ENCODE measurements at regions not wholly inside any gene's neighbourhood (a gene's known extent, or its start where the extent isn't known, plus 50 kb on each side); places are given as distances from the start of the nearest gene placed in this dataset.

DNA sequence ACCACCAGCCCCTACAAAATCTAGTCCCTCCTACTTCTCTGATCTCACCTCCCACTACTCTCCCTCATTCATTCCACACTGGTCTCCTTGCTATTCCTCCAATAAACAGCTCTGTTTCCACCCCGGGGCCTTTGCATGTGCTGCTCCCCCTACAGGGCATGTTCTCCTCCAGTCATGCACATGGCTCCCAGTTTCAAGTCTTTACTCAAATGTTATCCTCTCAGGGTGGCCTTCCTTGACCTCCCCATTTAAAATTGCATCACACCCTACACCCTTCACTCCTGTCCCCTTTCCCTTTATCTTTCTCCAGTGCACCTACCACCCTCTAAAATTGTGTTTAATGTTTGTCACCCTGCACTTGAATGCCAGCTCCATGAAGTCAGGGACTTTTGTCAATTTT lies 174.5 kb downstream of the MRPL14 start:
- peaks cover 14 to 21% of the 10 kb centered on the region in 2 donors for H3K4me1 ChIP-seq
- in situ Hi-C loops (cut with MboI; ENCODE audit: low sequenced_read_pairs in 4 of 4) (loop anchor here in 1 of 4 donors (10.0 kb wide), 1 partner anchor 188 kb away; no protein-coding TSS in a partner anchor), intact Hi-C loops (cut with DNase I; ENCODE audit: low total_unique reads) (loop anchor here (1.0 to 5.0 kb wide), 5 partner anchors 96 to 284 kb away; partner anchors contain the start of gene VEGFA)
- no peaks in the 10 kb centered on the region for H3K36me3 ChIP-seq
- no peaks in the 10 kb centered on the region for H3K9me3 ChIP-seq
- TF ChIP-seq, protein P1, sequence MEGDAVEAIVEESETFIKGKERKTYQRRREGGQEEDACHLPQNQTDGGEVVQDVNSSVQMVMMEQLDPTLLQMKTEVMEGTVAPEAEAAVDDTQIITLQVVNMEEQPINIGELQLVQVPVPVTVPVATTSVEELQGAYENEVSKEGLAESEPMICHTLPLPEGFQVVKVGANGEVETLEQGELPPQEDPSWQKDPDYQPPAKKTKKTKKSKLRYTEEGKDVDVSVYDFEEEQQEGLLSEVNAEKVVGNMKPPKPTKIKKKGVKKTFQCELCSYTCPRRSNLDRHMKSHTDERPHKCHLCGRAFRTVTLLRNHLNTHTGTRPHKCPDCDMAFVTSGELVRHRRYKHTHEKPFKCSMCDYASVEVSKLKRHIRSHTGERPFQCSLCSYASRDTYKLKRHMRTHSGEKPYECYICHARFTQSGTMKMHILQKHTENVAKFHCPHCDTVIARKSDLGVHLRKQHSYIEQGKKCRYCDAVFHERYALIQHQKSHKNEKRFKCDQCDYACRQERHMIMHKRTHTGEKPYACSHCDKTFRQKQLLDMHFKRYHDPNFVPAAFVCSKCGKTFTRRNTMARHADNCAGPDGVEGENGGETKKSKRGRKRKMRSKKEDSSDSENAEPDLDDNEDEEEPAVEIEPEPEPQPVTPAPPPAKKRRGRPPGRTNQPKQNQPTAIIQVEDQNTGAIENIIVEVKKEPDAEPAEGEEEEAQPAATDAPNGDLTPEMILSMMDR (IDR thresholded peaks at IDR 0.05 in 4 of 5, conservative IDR thresholded peaks at IDR 0.05 in 1 of 5) = peak in 1 of 5 experiments; percentile 17
- no peak for TF ChIP-seq POLR2A (IDR thresholded peaks at IDR 0.05)
- ATAC-seq (no peak), DNase-seq (peak in 1 of 2 donors; percentile 42)
- H3K4me3 ChIP-seq = no peak overlapping the region
- no peaks in the 10 kb centered on the region for H3K27me3 ChIP-seq
- H3K27ac ChIP-seq = peak overlapping the region; percentile 85 to 97 (median 88)

DNA sequence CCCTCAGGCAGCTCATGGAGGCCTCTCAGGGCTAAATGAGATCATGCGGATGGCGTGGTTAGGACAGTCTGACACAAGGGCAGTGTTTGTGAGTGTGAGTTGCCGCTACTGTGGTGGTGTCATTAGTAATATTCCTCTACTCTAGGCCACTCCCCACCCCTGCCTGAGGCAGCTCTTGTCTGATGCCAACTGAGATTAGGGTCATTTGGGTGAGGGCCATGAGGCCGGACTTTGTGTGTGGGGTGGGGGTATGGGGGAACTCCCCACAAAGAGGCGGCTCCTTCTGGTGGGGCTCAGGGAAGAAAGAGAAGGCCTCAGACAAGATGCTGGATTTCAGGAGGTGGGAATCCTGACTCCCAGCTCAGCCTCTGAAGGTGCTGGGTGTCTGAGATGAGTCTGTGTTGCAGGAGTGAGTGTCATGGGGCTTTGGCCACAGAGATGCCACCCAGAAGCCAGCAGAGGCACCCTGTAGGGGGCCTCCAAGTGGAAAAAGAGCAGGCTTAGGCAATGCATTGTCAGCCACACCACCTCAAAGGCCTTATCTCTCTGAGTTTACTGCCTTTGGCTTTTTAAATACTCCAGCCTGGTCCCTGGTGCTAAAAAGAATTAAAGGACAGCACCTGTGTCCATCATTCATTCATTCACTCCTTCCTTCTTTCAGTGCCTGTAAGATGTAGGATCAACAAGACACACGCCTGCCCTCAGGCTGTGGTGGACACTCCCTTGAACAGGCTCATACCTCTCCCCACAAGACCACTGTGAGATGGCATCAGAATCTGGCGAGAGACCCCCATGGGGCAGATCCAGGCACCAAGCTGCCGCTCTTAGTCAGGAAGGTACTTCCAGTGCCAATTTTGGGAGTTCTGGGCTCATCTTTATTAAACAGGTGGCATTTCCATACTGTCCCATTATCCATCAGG lies 175.2 kb downstream of the MRPL14 start:
- Histone ChIP-seq H3K4me1 (peaks cover 14 to 21% of the 10 kb centered on the region in 2 donors), H3K36me3 (no peaks in the 10 kb centered on the region), H3K27ac (peak overlapping the region; percentile 85 to 97 (median 88)), H3K27me3 (no peaks in the 10 kb centered on the region), H3K4me3 (no peak overlapping the region), H3K9me3 (no peaks in the 10 kb centered on the region)
- intact Hi-C loops (cut with DNase I; ENCODE audit: low total_unique reads) = loop anchor here (2.0 to 5.0 kb wide), 4 partner anchors 95 to 283 kb away; no protein-coding TSS in a partner anchor
- DNase-seq (no peak), ATAC-seq (no peak)
- in situ Hi-C loops (cut with MboI; ENCODE audit: low sequenced_read_pairs in 4 of 4) = loop anchor here in 1 of 4 donors (10.0 kb wide), 1 partner anchor 187 kb away; no protein-coding TSS in a partner anchor
- TF ChIP-seq, protein P1 (IDR thresholded peaks at IDR 0.05 in 4 of 5, conservative IDR thresholded peaks at IDR 0.05 in 1 of 5) = no peak
- no peak for TF ChIP-seq POLR2A (IDR thresholded peaks at IDR 0.05)

DNA sequence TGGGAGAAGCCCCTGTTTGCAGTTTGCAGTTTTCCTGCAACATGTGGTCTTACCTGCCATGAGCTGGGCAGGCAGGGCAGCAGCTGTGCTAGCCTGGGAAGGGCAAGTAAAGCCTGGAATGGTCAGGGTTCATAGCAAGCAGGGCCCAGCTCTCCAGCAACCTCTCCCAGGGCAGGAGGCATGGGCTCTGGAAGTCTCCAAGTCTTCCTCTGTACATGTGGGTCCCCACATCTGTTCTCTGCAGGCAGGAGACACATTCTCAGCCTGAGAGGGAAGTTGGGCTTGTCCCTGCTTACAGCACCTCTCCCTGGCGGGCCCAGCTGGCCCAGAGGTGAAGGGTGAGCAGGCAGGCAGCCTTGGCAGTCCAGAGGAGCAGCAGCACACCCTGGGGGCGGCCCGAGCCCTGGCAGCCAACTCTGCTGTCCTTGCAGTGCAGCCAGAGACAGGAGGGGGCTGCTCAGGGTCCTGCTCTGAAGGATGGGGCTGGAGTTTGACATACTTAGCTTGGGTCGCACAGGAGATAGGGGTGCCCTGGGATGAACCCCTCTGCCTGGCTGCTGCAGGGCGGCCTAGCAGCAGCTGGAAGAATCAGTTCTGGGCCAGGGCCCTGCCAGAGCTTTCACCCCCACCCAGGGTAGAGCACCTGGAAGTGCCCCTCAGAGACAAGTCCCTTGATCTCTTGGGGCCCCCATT lies 176.0 kb downstream of the MRPL14 start:
- no peak for TF ChIP-seq POLR2A (IDR thresholded peaks at IDR 0.05)
- TF ChIP-seq, protein P1 (IDR thresholded peaks at IDR 0.05 in 4 of 5, conservative IDR thresholded peaks at IDR 0.05 in 1 of 5) = peak; percentile 31 to 64 (median 46)
- intact Hi-C loops (cut with DNase I; ENCODE audit: low total_unique reads) (loop anchor here (5.0 kb wide), 1 partner anchor 154 kb away; no protein-coding TSS in a partner anchor), in situ Hi-C loops (cut with MboI; ENCODE audit: low sequenced_read_pairs in 4 of 4) (loop anchor here in 1 of 4 donors (10.0 kb wide), 1 partner anchor 186 kb away; no protein-coding TSS in a partner anchor)
- DNase-seq (peak in 1 of 2 donors; percentile 64), ATAC-seq (no peak)
- H3K36me3 ChIP-seq = no peaks in the 10 kb centered on the region
- H3K27me3 ChIP-seq = no peaks in the 10 kb centered on the region
- peak overlapping the region; percentile 85 to 97 (median 88) for H3K27ac ChIP-seq
- H3K9me3 ChIP-seq = no peaks in the 10 kb centered on the region
- H3K4me1 ChIP-seq = peaks cover 14 to 21% of the 10 kb centered on the region in 2 donors
- H3K4me3 ChIP-seq = no peak overlapping the region

DNA sequence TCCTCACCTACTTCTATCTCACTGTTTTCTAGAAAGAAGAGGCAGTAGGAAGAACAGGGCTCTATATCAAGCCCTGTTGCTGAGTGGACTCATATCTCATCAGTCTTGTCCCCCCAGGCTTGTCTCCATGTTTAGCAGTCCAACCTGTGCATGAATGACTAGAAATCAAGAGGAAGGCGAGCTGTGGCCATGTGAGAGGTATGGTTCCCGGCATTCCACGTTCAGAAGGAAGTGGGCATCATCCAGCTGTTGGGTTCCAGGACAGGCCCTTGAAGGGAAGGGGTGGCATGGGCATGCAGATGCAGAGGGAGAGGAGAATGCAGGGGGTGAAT lies 176.6 kb downstream of the MRPL14 start:
- TF ChIP-seq POLR2A (IDR thresholded peaks at IDR 0.05) = no peak
- TF ChIP-seq, protein P1 (IDR thresholded peaks at IDR 0.05 in 4 of 5, conservative IDR thresholded peaks at IDR 0.05 in 1 of 5) = no peak
- H3K9me3 ChIP-seq = no peaks in the 10 kb centered on the region
- intact Hi-C loops (cut with DNase I; ENCODE audit: low total_unique reads) = loop anchor here (5.0 kb wide), 1 partner anchor 153 kb away; no protein-coding TSS in a partner anchor
- no peaks in the 10 kb centered on the region for H3K27me3 ChIP-seq
- DNase-seq (no peak), ATAC-seq (no peak)
- peak overlapping the region in 1 of 4 donors; percentile 86 for H3K27ac ChIP-seq
- H3K36me3 ChIP-seq = no peaks in the 10 kb centered on the region
- in situ Hi-C loops (cut with MboI; ENCODE audit: low sequenced_read_pairs in 4 of 4) = loop anchor here in 1 of 4 donors (10.0 kb wide), 1 partner anchor 186 kb away; no protein-coding TSS in a partner anchor
- no peak overlapping the region for H3K4me3 ChIP-seq
- peaks cover 14 to 20% of the 10 kb centered on the region in 2 donors for H3K4me1 ChIP-seq
